Peyer's patch (tissue), 4 donors: ENCODE measurements at regions not wholly inside any gene's neighbourhood (a gene's known extent, or its start where the extent isn't known, plus 50 kb on each side); places are given as distances from the start of the nearest gene placed in this dataset.

Source experiments
- DNase-seq, 3 donors: peaks; one replicate each; pipeline ENCODE4 v3.0.0-alpha.2; 2017 to 2019
- H3K27ac ChIP-seq, 4 donors: fragments of 200-600 bp; sonication (generic); one replicate each; pipeline ENCODE4 v1.5.1; 2016 to 2019
- H3K27me3 ChIP-seq, 2 donors: fragments of 200-600 bp; sonication (generic); one replicate each; pipeline ENCODE4 v1.5.1; 2019
- H3K36me3 ChIP-seq, 3 donors: fragments of 200-600 bp; sonication (generic); one replicate each; pipeline ENCODE4 v1.5.1; 2016 to 2019
- H3K4me1 ChIP-seq, 4 donors: fragments of 200-600 bp; sonication (generic); one replicate each; pipeline ENCODE4 v1.5.1; 2016 to 2019
- H3K4me3 ChIP-seq, 4 donors: fragments of 200-600 bp; sonication (generic); 1 replicate in 3 of 4; 2 replicates in 1 of 4; pipeline ENCODE4 v1.5.1; 2016 to 2019; ENCODE audit warnings: mild to moderate bottlenecking in 1 of 4
- H3K9me3 ChIP-seq, 4 donors: fragments of 200-600 bp; sonication (generic); one replicate each; pipeline ENCODE4 v1.5.1; 2016 to 2019; ENCODE audit warnings: mild to moderate bottlenecking in 1 of 4
- CTCF ChIP-seq, 6 experiments: fragments of 450-650 bp in 4 of 6; fragments of 200-600 bp in 2 of 6; sonication (generic) in 1 of 6; IDR thresholded peaks; one replicate each; pipeline ENCODE4 v1.5.1; 2017 to 2019; ENCODE audit warnings: antibody characterized with exemption in 6 of 6, mild to moderate bottlenecking in 3 of 6, moderate library complexity in 1 of 6
- POLR2A ChIP-seq, 2 donors: fragments of 450-650 bp; IDR thresholded peaks; one replicate each; pipeline ENCODE4 v1.5.1; 2017; ENCODE audit warnings: antibody characterized with exemption in 2 of 2, mild to moderate bottlenecking in 2 of 2, moderate library complexity in 2 of 2

- DNase-seq = no peak
- Histone ChIP-seq H3K36me3 (no peaks in the 10 kb centered on the region), H3K9me3 (no peaks in the 10 kb centered on the region), H3K4me1 (no peaks in the 10 kb centered on the region), H3K4me3 (no peak overlapping the region), H3K27me3 (no peaks in the 10 kb centered on the region), H3K27ac (no peak overlapping the region)
- TF ChIP-seq CTCF (IDR thresholded peaks at IDR 0.05) (no peak), POLR2A (IDR thresholded peaks at IDR 0.05) (no peak)
Observed at GRCh38 chr2:7242189-7242867, 325.1 kb downstream of the RNF144A start.

- H3K27ac ChIP-seq = no peak overlapping the region
- no peak for DNase-seq
- no peak overlapping the region for H3K4me3 ChIP-seq
- H3K27me3 ChIP-seq = no peaks in the 10 kb centered on the region
- TF ChIP-seq CTCF (IDR thresholded peaks at IDR 0.05) (no peak), POLR2A (IDR thresholded peaks at IDR 0.05) (no peak)
- H3K36me3 ChIP-seq = no peaks in the 10 kb centered on the region
- no peaks in the 10 kb centered on the region for H3K9me3 ChIP-seq
- H3K4me1 ChIP-seq = no peaks in the 10 kb centered on the region
Observed at GRCh38 chr2:7243276-7243675, 326.1 kb downstream of the RNF144A start.

GRCh38 chr2:7256377-7256776 is 339.2 kb downstream of the RNF144A start:
- Histone ChIP-seq H3K9me3 (no peaks in the 10 kb centered on the region), H3K27me3 (no peaks in the 10 kb centered on the region), H3K27ac (no peak overlapping the region), H3K4me1 (no peaks in the 10 kb centered on the region), H3K36me3 (no peaks in the 10 kb centered on the region), H3K4me3 (no peak overlapping the region)
- TF ChIP-seq CTCF (IDR thresholded peaks at IDR 0.05) (no peak), POLR2A (IDR thresholded peaks at IDR 0.05) (no peak)
- no peak for DNase-seq

GRCh38 chr2:7262727-7263126 is 345.5 kb downstream of the RNF144A start:
- H3K4me3 ChIP-seq = no peak overlapping the region
- no peaks in the 10 kb centered on the region for H3K36me3 ChIP-seq
- TF ChIP-seq CTCF (IDR thresholded peaks at IDR 0.05) = no peak
- TF ChIP-seq POLR2A (IDR thresholded peaks at IDR 0.05) = no peak
- H3K9me3 ChIP-seq = no peaks in the 10 kb centered on the region
- DNase-seq = no peak
- no peaks in the 10 kb centered on the region for H3K27me3 ChIP-seq
- H3K27ac ChIP-seq = no peak overlapping the region
- no peaks in the 10 kb centered on the region for H3K4me1 ChIP-seq

- Histone ChIP-seq H3K4me3 (no peak overlapping the region), H3K36me3 (no peaks in the 10 kb centered on the region), H3K27me3 (no peaks in the 10 kb centered on the region), H3K9me3 (no peaks in the 10 kb centered on the region), H3K4me1 (no peaks in the 10 kb centered on the region), H3K27ac (no peak overlapping the region)
- DNase-seq = no peak
- no peak for TF ChIP-seq CTCF (IDR thresholded peaks at IDR 0.05)
- TF ChIP-seq POLR2A (IDR thresholded peaks at IDR 0.05) = no peak
Observed at GRCh38 chr2:7264791-7265190, 347.6 kb downstream of the RNF144A start.

GRCh38 chr2:7265286-7265685 is 348.1 kb downstream of the RNF144A start:
- H3K4me3 ChIP-seq = no peak overlapping the region
- no peaks in the 10 kb centered on the region for H3K36me3 ChIP-seq
- no peak for DNase-seq
- H3K9me3 ChIP-seq = no peaks in the 10 kb centered on the region
- H3K27me3 ChIP-seq = no peaks in the 10 kb centered on the region
- TF ChIP-seq POLR2A (IDR thresholded peaks at IDR 0.05) = no peak
- TF ChIP-seq CTCF (IDR thresholded peaks at IDR 0.05) = no peak
- no peak overlapping the region for H3K27ac ChIP-seq
- H3K4me1 ChIP-seq = no peaks in the 10 kb centered on the region
